ENCODE measurements at regions not wholly inside any gene's neighbourhood (a gene's known extent, or its start where the extent isn't known, plus 50 kb on each side); places are given as distances from the start of the nearest gene placed in this dataset.

DNA sequence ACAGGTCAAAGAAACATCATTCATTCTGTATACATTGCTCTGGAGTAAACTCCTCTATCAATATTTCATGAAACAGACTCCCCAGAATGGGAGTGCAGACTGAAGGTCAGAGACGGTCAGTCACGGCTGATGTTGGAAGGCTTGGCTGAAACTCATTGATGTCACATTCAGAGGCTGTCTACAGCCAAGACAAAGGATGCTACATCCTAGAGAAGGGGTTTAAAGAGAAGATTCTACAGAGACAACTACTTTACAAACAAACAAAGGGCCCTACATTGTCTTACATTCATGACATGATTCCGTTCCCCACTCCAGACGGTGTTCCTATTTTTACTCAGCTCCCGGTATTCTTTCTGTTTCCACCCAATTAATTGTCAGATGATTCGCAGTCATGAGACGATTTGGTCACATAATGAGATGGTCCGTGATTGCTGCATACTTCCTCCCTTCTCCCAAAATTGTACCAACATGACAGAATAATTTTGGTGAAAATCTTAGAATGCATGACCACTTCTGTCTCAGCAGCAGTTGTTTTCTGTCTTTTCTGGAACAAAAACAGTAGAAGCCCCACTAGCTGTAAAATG, 73.8 kb upstream of the VAV3 start:
- TF ChIP-seq, protein P1, sequence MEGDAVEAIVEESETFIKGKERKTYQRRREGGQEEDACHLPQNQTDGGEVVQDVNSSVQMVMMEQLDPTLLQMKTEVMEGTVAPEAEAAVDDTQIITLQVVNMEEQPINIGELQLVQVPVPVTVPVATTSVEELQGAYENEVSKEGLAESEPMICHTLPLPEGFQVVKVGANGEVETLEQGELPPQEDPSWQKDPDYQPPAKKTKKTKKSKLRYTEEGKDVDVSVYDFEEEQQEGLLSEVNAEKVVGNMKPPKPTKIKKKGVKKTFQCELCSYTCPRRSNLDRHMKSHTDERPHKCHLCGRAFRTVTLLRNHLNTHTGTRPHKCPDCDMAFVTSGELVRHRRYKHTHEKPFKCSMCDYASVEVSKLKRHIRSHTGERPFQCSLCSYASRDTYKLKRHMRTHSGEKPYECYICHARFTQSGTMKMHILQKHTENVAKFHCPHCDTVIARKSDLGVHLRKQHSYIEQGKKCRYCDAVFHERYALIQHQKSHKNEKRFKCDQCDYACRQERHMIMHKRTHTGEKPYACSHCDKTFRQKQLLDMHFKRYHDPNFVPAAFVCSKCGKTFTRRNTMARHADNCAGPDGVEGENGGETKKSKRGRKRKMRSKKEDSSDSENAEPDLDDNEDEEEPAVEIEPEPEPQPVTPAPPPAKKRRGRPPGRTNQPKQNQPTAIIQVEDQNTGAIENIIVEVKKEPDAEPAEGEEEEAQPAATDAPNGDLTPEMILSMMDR (IDR thresholded peaks at IDR 0.05; ENCODE audit: control extremely low read depth in 1 of 3, insufficient read depth in 1 of 3, low read depth in 1 of 3, low read length in 3 of 3) = no peak
- TF ChIP-seq SIN3A (conservative IDR thresholded peaks at IDR 0.05 in 1 of 2, IDR thresholded peaks at IDR 0.05 in 1 of 2; ENCODE audit: low read depth in 1 of 2, low read length in 2 of 2) = no peak
- no peak for TF ChIP-seq GTF2F1 (IDR thresholded peaks at IDR 0.05; ENCODE audit: borderline replicate concordance, low read depth, low read length)
- no peak for TF ChIP-seq EZH2 (IDR thresholded peaks at IDR 0.05; ENCODE audit: low read depth, low read length, severe bottlenecking)
- no peak for TF ChIP-seq SIX5 (IDR thresholded peaks at IDR 0.05; ENCODE audit: low read depth, low read length)
- TF ChIP-seq POLR2AphosphoS5 (IDR thresholded peaks at IDR 0.05; ENCODE audit: low read depth, low read length) = no peak
- no peak for TF ChIP-seq EP300 (IDR thresholded peaks at IDR 0.05; ENCODE audit: borderline replicate concordance in 1 of 2, low read depth in 2 of 2, low read length in 2 of 2)
